ENCODE measurements at regions not wholly inside any gene's neighbourhood (a gene's known extent, or its start where the extent isn't known, plus 50 kb on each side); places are given as distances from the start of the nearest gene placed in this dataset.

- DNase-seq, result no peak
Observed at GRCh38 chr5:3217771-3218495, 377.7 kb upstream of the IRX1 start.

GRCh38 chr5:3217114-3217513 lies 378.5 kb upstream of the IRX1 start:
- DNase-seq, result no peak

- DNase-seq, result no peak
Observed at GRCh38 chr5:3216386-3216785, 379.2 kb upstream of the IRX1 start.

- no peak for DNase-seq
Observed at GRCh38 chr5:3214838-3215374, 380.7 kb upstream of the IRX1 start.

GRCh38 chr5:3214396-3214795 lies 381.2 kb upstream of the IRX1 start:
- no peak for DNase-seq

GRCh38 chr5:3212869-3213268 lies 382.8 kb upstream of the IRX1 start:
- DNase-seq, result no peak

- DNase-seq, result no peak
Observed at GRCh38 chr5:3210531-3210930, 385.1 kb upstream of the IRX1 start.

GRCh38 chr5:3209918-3210317 lies 385.7 kb upstream of the IRX1 start:
- DNase-seq, result no peak

GRCh38 chr5:3202570-3202969 lies 393.1 kb upstream of the IRX1 start:
- DNase-seq, result no peak

- DNase-seq, result no peak
Observed at GRCh38 chr5:3201941-3202340, 393.7 kb upstream of the IRX1 start.

- DNase-seq, result no peak
Observed at GRCh38 chr5:3201121-3201520, 394.5 kb upstream of the IRX1 start.

- no peak for DNase-seq
Observed at GRCh38 chr5:3199962-3200755, 395.5 kb upstream of the IRX1 start.

GRCh38 chr5:3198074-3198449 lies 397.6 kb upstream of the IRX1 start:
- DNase-seq, result no peak

GRCh38 chr5:3197304-3198073 lies 398.1 kb upstream of the IRX1 start:
- DNase-seq, result no peak

GRCh38 chr5:3195994-3196393 lies 399.6 kb upstream of the IRX1 start:
- no peak for DNase-seq

GRCh38 chr5:3194684-3195083 lies 400.9 kb upstream of the IRX1 start:
- DNase-seq, result no peak

GRCh38 chr5:3194271-3194670 lies 401.4 kb upstream of the IRX1 start:
- DNase-seq, result no peak

- no peak for DNase-seq
Observed at GRCh38 chr5:3191585-3191984, 404.0 kb upstream of the IRX1 start.

- no peak for DNase-seq
Observed at GRCh38 chr5:3190930-3191329, 404.7 kb upstream of the IRX1 start.

GRCh38 chr5:3190433-3190832 lies 405.2 kb upstream of the IRX1 start:
- DNase-seq, result no peak

- DNase-seq, result no peak
Observed at GRCh38 chr5:3187771-3188425, 407.7 kb upstream of the IRX1 start.

- DNase-seq, result no peak
Observed at GRCh38 chr5:3186736-3187405, 408.8 kb upstream of the IRX1 start.

Measured in activated CD8-positive, alpha-beta memory T cell treated with anti-CD3 and anti-CD28 coated beads, Interleukin-2, amount 50 U/mL, for 48 hours (primary cell).